Chondrocyte (in vitro differentiated cells): ENCODE measurements at regions not wholly inside any gene's neighbourhood (a gene's known extent, or its start where the extent isn't known, plus 50 kb on each side); places are given as distances from the start of the nearest gene placed in this dataset.

ENCODE experiments used
- DNase-seq: peaks from one replicate; pipeline ENCODE4 v3.0.0; 2021; ENCODE audit warnings: mixed read lengths, low spot score
- H3K27ac Mint-ChIP-seq: one replicate; pipeline ENCODE4 v1.8.0; 2021; ENCODE audit warnings: mild to moderate bottlenecking, moderate library complexity, mixed read lengths; ENCODE audit not compliant: unreplicated experiment
- H3K27me3 Mint-ChIP-seq: 2 replicates; pipeline ENCODE4 v1.8.0; 2021; ENCODE audit warnings: low read depth, mixed read lengths
- H3K36me3 Mint-ChIP-seq: 2 replicates; pipeline ENCODE4 v1.8.0; 2021; ENCODE audit warnings: low read depth, mixed read lengths
- H3K4me1 Mint-ChIP-seq: 2 replicates; pipeline ENCODE4 v1.8.0; 2021; ENCODE audit warnings: low read depth, mild to moderate bottlenecking, mixed read lengths
- H3K4me3 Mint-ChIP-seq: one replicate; pipeline ENCODE4 v1.8.0; 2021; ENCODE audit warnings: mild to moderate bottlenecking, moderate library complexity, mixed read lengths; ENCODE audit not compliant: unreplicated experiment
- H3K9me3 Mint-ChIP-seq: 2 replicates; pipeline ENCODE4 v1.8.0; 2021; ENCODE audit warnings: low read depth, mixed read lengths
- TF ChIP-seq, protein P1 (sequence below): fragments of 200-600 bp; sonication (generic); IDR thresholded peaks from 2 replicates; pipeline ENCODE4 v1.5.0; 2021; ENCODE audit warnings: antibody characterized with exemption, mild to moderate bottlenecking, moderate library complexity

DNA sequence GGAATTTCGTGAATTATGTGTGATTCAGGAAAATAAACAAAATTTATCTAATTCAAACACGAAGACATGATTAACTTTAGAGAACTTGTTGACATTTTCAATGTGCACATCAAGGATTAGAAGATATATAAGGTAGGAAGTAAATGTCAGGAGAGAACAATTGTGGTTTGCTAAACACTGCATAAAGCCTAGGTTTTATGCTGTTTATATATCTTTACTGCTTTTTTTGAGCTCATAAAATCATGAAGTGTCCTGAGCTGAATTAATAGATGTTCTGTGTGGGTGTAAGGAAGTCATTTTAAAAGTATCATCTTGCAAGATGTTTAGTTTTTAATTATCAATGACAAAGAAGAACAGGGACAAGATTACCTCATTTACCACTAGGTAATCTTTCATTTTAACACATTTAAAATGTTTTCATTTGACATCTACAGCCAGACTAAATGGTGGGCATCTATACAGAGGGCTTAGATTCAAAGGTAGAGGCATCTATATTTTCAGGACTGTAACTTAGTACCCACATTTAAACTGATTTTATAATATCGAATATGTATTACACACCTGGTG, 382.8 kb downstream of the ADAMTS20 start:
- TF ChIP-seq, protein P1, sequence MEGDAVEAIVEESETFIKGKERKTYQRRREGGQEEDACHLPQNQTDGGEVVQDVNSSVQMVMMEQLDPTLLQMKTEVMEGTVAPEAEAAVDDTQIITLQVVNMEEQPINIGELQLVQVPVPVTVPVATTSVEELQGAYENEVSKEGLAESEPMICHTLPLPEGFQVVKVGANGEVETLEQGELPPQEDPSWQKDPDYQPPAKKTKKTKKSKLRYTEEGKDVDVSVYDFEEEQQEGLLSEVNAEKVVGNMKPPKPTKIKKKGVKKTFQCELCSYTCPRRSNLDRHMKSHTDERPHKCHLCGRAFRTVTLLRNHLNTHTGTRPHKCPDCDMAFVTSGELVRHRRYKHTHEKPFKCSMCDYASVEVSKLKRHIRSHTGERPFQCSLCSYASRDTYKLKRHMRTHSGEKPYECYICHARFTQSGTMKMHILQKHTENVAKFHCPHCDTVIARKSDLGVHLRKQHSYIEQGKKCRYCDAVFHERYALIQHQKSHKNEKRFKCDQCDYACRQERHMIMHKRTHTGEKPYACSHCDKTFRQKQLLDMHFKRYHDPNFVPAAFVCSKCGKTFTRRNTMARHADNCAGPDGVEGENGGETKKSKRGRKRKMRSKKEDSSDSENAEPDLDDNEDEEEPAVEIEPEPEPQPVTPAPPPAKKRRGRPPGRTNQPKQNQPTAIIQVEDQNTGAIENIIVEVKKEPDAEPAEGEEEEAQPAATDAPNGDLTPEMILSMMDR, result no peak

GRCh38 chr12:43167691-43168090, 384.3 kb downstream of the ADAMTS20 start:
- no peaks in the 10 kb centered on the region for H3K27me3 Mint-ChIP-seq
- no peaks in the 10 kb centered on the region for H3K36me3 Mint-ChIP-seq
- H3K27ac Mint-ChIP-seq, result no peak overlapping the region
- TF ChIP-seq, protein P1, result no peak
- H3K4me3 Mint-ChIP-seq, result no peak overlapping the region
- peaks cover 4% of the 10 kb centered on the region for H3K9me3 Mint-ChIP-seq
- H3K4me1 Mint-ChIP-seq, result peaks cover 9% of the 10 kb centered on the region
- DNase-seq, result no peak

More for the DNA sequence above, 382.8 kb downstream of the ADAMTS20 start:
- H3K9me3 Mint-ChIP-seq, result peaks cover 4% of the 10 kb centered on the region
- no peaks in the 10 kb centered on the region for H3K27me3 Mint-ChIP-seq
- no peak overlapping the region for H3K4me3 Mint-ChIP-seq
- H3K4me1 Mint-ChIP-seq, result peaks cover 17% of the 10 kb centered on the region
- H3K27ac Mint-ChIP-seq, result no peak overlapping the region
- no peaks in the 10 kb centered on the region for H3K36me3 Mint-ChIP-seq
- no peak for DNase-seq

DNA sequence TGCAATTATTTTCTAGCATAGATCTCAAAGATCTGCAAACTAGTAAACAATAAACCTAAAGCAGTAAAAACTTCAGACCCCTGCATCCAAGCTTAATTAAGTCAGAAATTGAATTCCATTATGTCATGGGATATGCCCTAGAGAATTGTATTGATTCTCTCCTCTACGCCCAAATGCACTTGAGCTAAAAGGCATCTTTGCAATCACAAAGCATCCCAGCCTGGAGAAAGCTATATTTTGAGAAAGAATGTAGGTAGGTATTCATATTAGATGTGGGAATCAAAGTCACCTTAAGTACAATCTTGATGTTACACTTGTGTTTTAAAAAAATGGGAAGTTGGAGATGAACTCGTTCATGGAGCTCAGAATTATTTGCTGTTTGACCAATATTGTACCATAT, 386.7 kb downstream of the ADAMTS20 start:
- no peaks in the 10 kb centered on the region for H3K9me3 Mint-ChIP-seq
- H3K27me3 Mint-ChIP-seq, result no peaks in the 10 kb centered on the region
- H3K4me3 Mint-ChIP-seq, result no peak overlapping the region
- no peak for DNase-seq
- H3K27ac Mint-ChIP-seq, result no peak overlapping the region
- TF ChIP-seq, protein P1, result no peak
- H3K36me3 Mint-ChIP-seq, result no peaks in the 10 kb centered on the region
- H3K4me1 Mint-ChIP-seq, result peaks cover 9% of the 10 kb centered on the region

GRCh38 chr12:43162138-43162537, 389.9 kb downstream of the ADAMTS20 start:
- DNase-seq, result no peak
- H3K36me3 Mint-ChIP-seq, result no peaks in the 10 kb centered on the region
- H3K4me1 Mint-ChIP-seq, result no peaks in the 10 kb centered on the region
- H3K4me3 Mint-ChIP-seq, result no peak overlapping the region
- no peak overlapping the region for H3K27ac Mint-ChIP-seq
- H3K9me3 Mint-ChIP-seq, result no peaks in the 10 kb centered on the region
- TF ChIP-seq, protein P1, result no peak
- H3K27me3 Mint-ChIP-seq, result no peaks in the 10 kb centered on the region

DNA sequence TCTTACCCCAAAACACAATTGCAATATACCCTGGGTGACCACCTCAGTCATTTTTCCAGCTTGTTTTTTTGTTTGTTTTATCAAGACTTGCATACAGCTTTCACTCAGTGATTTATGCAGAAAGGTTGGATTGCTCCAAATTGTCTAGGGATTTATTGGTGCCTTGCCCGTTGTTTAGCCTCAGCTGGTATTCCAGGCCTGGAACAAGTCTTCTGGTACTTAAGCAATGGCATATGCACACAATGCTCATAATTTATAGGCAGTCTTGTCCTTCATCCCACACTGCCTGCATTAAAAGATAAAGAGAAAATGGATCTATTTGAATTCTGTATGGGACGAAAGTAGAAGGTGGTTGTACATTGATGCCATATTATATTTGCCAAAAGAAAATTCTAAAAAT, 392.5 kb downstream of the ADAMTS20 start:
- Mint-ChIP-seq H3K36me3 (no peaks in the 10 kb centered on the region), H3K27me3 (no peaks in the 10 kb centered on the region), H3K4me3 (no peak overlapping the region), H3K9me3 (no peaks in the 10 kb centered on the region), H3K4me1 (peaks cover 16% of the 10 kb centered on the region), H3K27ac (no peak overlapping the region)
- DNase-seq, result no peak
- TF ChIP-seq, protein P1, result no peak
